PC-3 (cell line): ENCODE measurements at regions not wholly inside any gene's neighbourhood (a gene's known extent, or its start where the extent isn't known, plus 50 kb on each side); places are given as distances from the start of the nearest gene placed in this dataset.

ENCODE experiments used
- ATAC-seq: fragments of 200-7000 bp; cut with Tn5 transposase; 2 replicates; pipeline ENCODE4 v1.9.1; 2020; ENCODE audit warnings: mild to moderate bottlenecking, moderate library complexity
- BruUV-seq: library from RNA; stranded (reverse); fragments of 400-500 nt; replicated peaks from 2 replicates; lab custom pipeline; 2021; lab: Mats Ljungman, UMichigan
- CTCF ChIA-PET: fragments of 300-600 bp; sonication (Branson Sonifier 250); formaldehyde crosslinking; loops from one replicate; lab custom pipeline; 2022; ENCODE audit warnings: antibody characterized with exemption; lab: Charles Lee
- POLR2A ChIA-PET: fragments of 300-600 bp; sonication (Branson Sonifier 250); formaldehyde crosslinking; loops from one replicate; lab custom pipeline; 2022; ENCODE audit warnings: antibody characterized with exemption; ENCODE audit not compliant: unreplicated experiment; lab: Charles Lee
- DNase-seq: peaks from one replicate; pipeline ENCODE4 v3.0.0-alpha.2; 2015
- H2AFZ ChIP-seq: fragments of 300-600 bp; sonication (generic); 2 replicates; pipeline ENCODE4 v1.6.0; 2016; ENCODE audit warnings: antibody characterized with exemption, low read length
- H3F3A ChIP-seq: fragments of 300-600 bp; sonication (generic); one replicate; pipeline ENCODE4 v1.6.0; 2017; ENCODE audit warnings: antibody characterized with exemption, low read length, control low read depth, mild to moderate bottlenecking; ENCODE audit not compliant: unreplicated experiment
- H3K27ac ChIP-seq: fragments of 300-600 bp; sonication (generic); 2 replicates; pipeline ENCODE4 v1.5.1; 2016; ENCODE audit warnings: mild to moderate bottlenecking, low read length
- H3K27me3 ChIP-seq: fragments of 300-600 bp; sonication (generic); 2 replicates; pipeline ENCODE4 v1.6.1; 2016; ENCODE audit warnings: low read length, mixed read lengths
- H3K36me3 ChIP-seq: fragments of 300-600 bp; sonication (generic); 2 replicates; pipeline ENCODE4 v1.6.1; 2016; ENCODE audit warnings: low read depth, mixed run types, low read length, mixed read lengths
- H3K4me1 ChIP-seq: fragments of 300-600 bp; sonication (generic); 2 replicates; pipeline ENCODE4 v1.5.1; 2016; ENCODE audit warnings: low read length; ENCODE audit not compliant: insufficient read depth
- H3K4me2 ChIP-seq: fragments of 300-600 bp; sonication (generic); 2 replicates; pipeline ENCODE4 v1.6.0; 2016; ENCODE audit warnings: low read length
- H3K4me3 ChIP-seq: fragments of 300-600 bp; sonication (generic); 2 replicates; pipeline ENCODE4 v1.5.1; 2016; ENCODE audit warnings: mild to moderate bottlenecking, low read length, mixed read lengths
- H3K79me2 ChIP-seq: fragments of 300-600 bp; sonication (generic); 2 replicates; pipeline ENCODE4 v1.6.1; 2017; ENCODE audit warnings: low read length, mixed read lengths
- H3K9ac ChIP-seq: fragments of 300-600 bp; sonication (generic); 2 replicates; pipeline ENCODE4 v1.6.0; 2016; ENCODE audit warnings: mild to moderate bottlenecking, low read length
- H3K9me2 ChIP-seq: fragments of 300-600 bp; sonication (generic); replicated peaks from 2 replicates; pipeline ENCODE4 v1.6.1; 2016; ENCODE audit warnings: mixed run types, low read length, mixed read lengths
- H3K9me3 ChIP-seq: fragments of 300-600 bp; sonication (generic); 2 replicates; pipeline ENCODE4 v1.6.1; 2016; ENCODE audit warnings: low read length, mixed read lengths
- H4K20me1 ChIP-seq: fragments of 300-600 bp; sonication (generic); 2 replicates; pipeline ENCODE4 v1.6.1; 2016; ENCODE audit warnings: low read length, mixed read lengths
- CTCF ChIP-seq: fragments of 300-600 bp; sonication (generic); conservative IDR thresholded peaks from 2 replicates; pipeline ENCODE4 v1.5.1; 2017; ENCODE audit warnings: antibody characterized with exemption, low read depth, mild to moderate bottlenecking, low read length
- EZH2 ChIP-seq: fragments of 300-600 bp; sonication (generic); IDR thresholded peaks from one replicate; pipeline ENCODE4 v1.6.1; 2017; ENCODE audit warnings: antibody characterized with exemption, mild to moderate bottlenecking, low read length; ENCODE audit not compliant: unreplicated experiment
- EZH2phosphoT487 ChIP-seq: fragments of 300-600 bp; sonication (generic); IDR thresholded peaks from 2 replicates; pipeline ENCODE4 v1.6.1; 2018; ENCODE audit warnings: mild to moderate bottlenecking, antibody characterized with exemption, low read length, borderline replicate concordance
- intact Hi-C: fragments of 100-400 bp; cut with micrococcal nuclease; formaldehyde crosslinking; loops from 2 replicates; pipeline ENCODE4 v1.9.0; 2023

GRCh38 chr2:23066686-23067085 is 318.3 kb upstream of the KLHL29 start:
- BruUV-seq = no TSS peak
- DNase-seq (no peak), ATAC-seq (no peak)
- no peak overlapping the region for H2AFZ ChIP-seq
- H3K27me3 ChIP-seq = 0 out of 2 replicates have a peak, but pooled peaks cover 3% of the 10 kb centered on the region
- H3K4me1 ChIP-seq = no peaks in the 10 kb centered on the region
- no peak for TF ChIP-seq CTCF
- no peak for TF ChIP-seq EZH2
- TF ChIP-seq EZH2phosphoT487 = no peak
- H3F3A ChIP-seq = no peaks in the 10 kb centered on the region
- no peak overlapping the region for H3K9ac ChIP-seq
- no peak overlapping the region for H3K4me2 ChIP-seq
- no peak overlapping the region for H3K27ac ChIP-seq
- POLR2A ChIA-PET = no interaction called here
- CTCF ChIA-PET = no interaction called here
- H3K9me2 ChIP-seq = no peaks in the 10 kb centered on the region
- no peaks in the 10 kb centered on the region for H3K36me3 ChIP-seq
- H3K9me3 ChIP-seq = no peaks in the 10 kb centered on the region
- no peak overlapping the region for H3K4me3 ChIP-seq
- no peaks in the 10 kb centered on the region for H3K79me2 ChIP-seq
- H4K20me1 ChIP-seq = no peaks in the 10 kb centered on the region
- intact Hi-C loops = no loop called here

GRCh38 chr2:23069156-23069555 is 315.8 kb upstream of the KLHL29 start:
- Histone ChIP-seq H3K27ac (no peak overlapping the region), H2AFZ (no peak overlapping the region), H3K4me2 (no peak overlapping the region), H3K9ac (no peak overlapping the region), H3K9me2 (no peaks in the 10 kb centered on the region), H3K79me2 (no peaks in the 10 kb centered on the region), H3K9me3 (no peaks in the 10 kb centered on the region), H4K20me1 (no peaks in the 10 kb centered on the region), H3K36me3 (no peaks in the 10 kb centered on the region), H3F3A (no peaks in the 10 kb centered on the region), H3K4me3 (no peak overlapping the region), H3K4me1 (no peaks in the 10 kb centered on the region), H3K27me3 (0 out of 2 replicates have a peak, but pooled peaks cover 3% of the 10 kb centered on the region)
- intact Hi-C loops = no loop called here
- no TSS peak for BruUV-seq
- ATAC-seq = no peak
- no peak for DNase-seq
- CTCF ChIA-PET = no interaction called here
- POLR2A ChIA-PET = no interaction called here
- no peak for TF ChIP-seq CTCF
- no peak for TF ChIP-seq EZH2
- TF ChIP-seq EZH2phosphoT487 = no peak

GRCh38 chr2:23069923-23070322 is 315.1 kb upstream of the KLHL29 start:
- Histone ChIP-seq H3K9me2 (no peaks in the 10 kb centered on the region), H3K79me2 (no peaks in the 10 kb centered on the region), H3K9me3 (no peaks in the 10 kb centered on the region), H3K27ac (no peak overlapping the region), H3F3A (no peaks in the 10 kb centered on the region), H3K9ac (no peak overlapping the region), H2AFZ (no peak overlapping the region), H3K4me1 (no peaks in the 10 kb centered on the region), H4K20me1 (no peaks in the 10 kb centered on the region), H3K4me2 (no peak overlapping the region), H3K4me3 (no peak overlapping the region), H3K36me3 (no peaks in the 10 kb centered on the region), H3K27me3 (0 out of 2 replicates have a peak, but pooled peaks cover 3% of the 10 kb centered on the region)
- TF ChIP-seq CTCF (no peak), EZH2phosphoT487 (no peak), EZH2 (no peak)
- no peak for DNase-seq
- no peak for ATAC-seq
- intact Hi-C loops = no loop called here
- POLR2A ChIA-PET = no interaction called here
- BruUV-seq = no TSS peak
- CTCF ChIA-PET = no interaction called here
